HG03097 (cell line): ENCODE measurements at regions not wholly inside any gene's neighbourhood (a gene's known extent, or its start where the extent isn't known, plus 50 kb on each side); places are given as distances from the start of the nearest gene placed in this dataset.
"Not testable (repeated sequence)": the region's sequence is repeated elsewhere in the genome, so short reads cannot be mapped to it uniquely, and the experiment has no call there.

Experiments used
- ATAC-seq: cut with Tn5 transposase; IDR thresholded peaks from one replicate; pipeline ENCODE4 v1.9.1; 2021; ENCODE audit not compliant: unreplicated experiment, low FRiP score

- no peak for ATAC-seq
Observed at GRCh38 chr2:16104315-16104948, 164.1 kb downstream of the MYCN start.

GRCh38 chr2:16103614-16104314 is 163.4 kb downstream of the MYCN start:
- ATAC-seq, result no peak

- ATAC-seq, result no peak
Observed at GRCh38 chr2:16102976-16103380, 162.6 kb downstream of the MYCN start.

DNA sequence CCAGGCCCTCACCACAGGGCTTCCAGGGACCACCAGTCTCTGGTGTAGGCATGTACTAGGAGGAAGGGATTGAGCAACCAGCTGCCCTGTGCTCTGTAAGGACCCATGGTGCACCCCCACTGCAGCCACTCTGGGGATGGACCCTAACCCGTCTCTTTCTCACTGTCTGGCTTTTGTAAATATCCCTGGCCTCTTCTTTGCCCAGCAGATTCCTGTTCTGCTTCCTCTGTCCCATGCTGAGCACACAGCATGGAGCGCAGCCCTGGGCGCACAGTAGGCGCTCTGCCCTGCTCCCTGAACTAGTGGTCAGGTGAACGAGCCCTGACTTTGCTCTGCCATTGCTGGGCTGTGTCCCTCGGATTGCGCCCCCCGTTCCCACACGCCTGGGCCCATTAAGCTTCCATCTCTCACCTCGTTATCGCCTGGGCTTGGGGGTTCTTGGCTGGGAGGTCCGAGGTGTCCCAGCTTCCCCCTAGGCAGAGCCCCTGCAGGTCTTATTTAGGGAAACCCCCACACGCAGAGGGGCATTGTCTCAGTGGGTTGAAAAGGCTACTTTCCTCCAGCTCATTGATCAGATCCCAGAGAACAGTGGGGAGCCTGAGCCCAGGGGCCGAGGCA is 162.1 kb downstream of the MYCN start:
- no peak for ATAC-seq

- ATAC-seq, result no peak
Observed at GRCh38 chr2:16101196-16101595, 160.8 kb downstream of the MYCN start.

- ATAC-seq, result no peak
Observed at GRCh38 chr2:16100006-16100405, 159.7 kb downstream of the MYCN start.

- ATAC-seq, result no peak
Observed at GRCh38 chr2:16099326-16099725, 159.0 kb downstream of the MYCN start.

GRCh38 chr2:16096962-16097361 is 156.6 kb downstream of the MYCN start:
- no peak for ATAC-seq

GRCh38 chr2:16095483-16095882 is 155.1 kb downstream of the MYCN start:
- not testable (repeated sequence) for ATAC-seq

- no peak for ATAC-seq
Observed at GRCh38 chr2:16094811-16095210, 154.5 kb downstream of the MYCN start.

- no peak for ATAC-seq
Observed at GRCh38 chr2:16093639-16094529, 153.5 kb downstream of the MYCN start.

- no peak for ATAC-seq
Observed at GRCh38 chr2:16092861-16093638, 152.7 kb downstream of the MYCN start.

GRCh38 chr2:16091576-16092282 is 151.4 kb downstream of the MYCN start:
- ATAC-seq, result no peak

DNA sequence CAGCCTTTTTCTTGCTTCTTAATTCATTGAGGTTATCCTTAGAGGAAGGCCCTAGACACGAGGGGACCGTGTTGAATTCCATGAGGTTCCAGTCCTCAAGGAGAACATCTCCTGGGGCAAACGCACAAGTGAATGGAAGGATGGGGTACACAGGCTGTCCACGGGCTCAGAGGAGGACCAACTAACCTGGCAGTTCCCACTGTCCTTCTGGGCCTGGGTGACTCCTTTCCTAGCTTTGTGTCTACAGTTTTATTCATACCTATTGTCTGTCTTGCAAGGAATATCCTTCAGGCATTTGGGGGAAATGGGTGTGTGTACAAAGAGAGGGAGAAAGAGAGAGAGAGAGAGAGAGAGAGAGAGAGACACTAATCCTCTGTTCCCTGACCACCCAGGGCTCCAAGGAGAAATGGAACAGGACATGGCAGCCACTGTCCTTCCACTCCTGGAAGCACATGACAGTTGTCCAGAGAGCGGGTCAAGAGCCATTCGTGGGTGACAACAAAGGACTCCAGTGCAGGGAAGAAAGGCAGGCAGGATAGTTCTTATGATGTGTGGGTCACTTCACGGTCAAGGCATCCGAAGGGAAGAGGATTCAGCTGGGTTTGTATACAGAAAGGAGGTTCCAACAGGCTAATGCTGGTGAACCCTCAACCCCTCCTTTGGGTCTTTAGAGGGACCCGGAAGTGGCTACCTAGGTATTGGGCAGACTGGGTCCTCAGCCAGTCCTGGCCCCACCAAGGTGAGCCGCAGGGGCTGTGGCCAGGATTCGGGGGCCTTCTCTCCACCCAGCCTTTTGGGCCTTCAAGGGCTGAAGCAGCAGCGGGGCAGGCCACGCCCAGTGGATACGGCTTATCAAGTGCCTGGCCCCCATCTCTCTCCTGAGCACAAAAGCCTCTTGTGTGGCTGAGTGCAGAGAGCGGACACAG is 150.6 kb downstream of the MYCN start:
- ATAC-seq, result no peak

DNA sequence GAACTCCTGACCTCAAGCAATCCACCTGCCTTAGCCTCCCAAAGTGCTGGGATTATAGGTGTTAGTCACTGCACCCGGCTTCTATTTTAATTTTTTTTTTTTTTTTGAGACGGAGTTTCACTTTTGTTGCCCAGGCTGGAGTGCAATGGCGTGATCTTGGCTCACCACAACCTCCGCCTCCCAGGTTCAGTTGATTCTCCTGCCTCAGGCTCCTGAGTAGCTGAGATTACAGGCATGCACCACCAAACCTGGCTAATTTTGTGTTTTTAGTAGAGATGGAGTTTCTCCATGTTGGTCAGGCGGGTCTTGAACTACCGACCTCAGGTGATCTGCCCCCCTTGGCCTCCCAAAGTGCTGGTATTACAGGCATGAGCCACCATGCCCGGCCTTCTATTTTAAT is 149.1 kb downstream of the MYCN start:
- not testable (repeated sequence) for ATAC-seq

- ATAC-seq, result no peak
Observed at GRCh38 chr2:16088802-16089112, 148.4 kb downstream of the MYCN start.

- ATAC-seq, result no peak
Observed at GRCh38 chr2:16088035-16088801, 147.9 kb downstream of the MYCN start.

- ATAC-seq, result not testable (repeated sequence)
Observed at GRCh38 chr2:16086136-16086535, 145.8 kb downstream of the MYCN start.
